GM12873 (cell line): ENCODE measurements at regions not wholly inside any gene's neighbourhood (a gene's known extent, or its start where the extent isn't known, plus 50 kb on each side); places are given as distances from the start of the nearest gene placed in this dataset.

Source experiments
- TF ChIP-seq, protein P1 (sequence below): IDR thresholded peaks from 2 replicates; pipeline ENCODE4 v1.5.1; 2012; ENCODE audit warnings: low read depth, mild to moderate bottlenecking, moderate library complexity, low read length, control low read depth; ENCODE audit not compliant: insufficient read depth; ENCODE audit errors: missing control alignments

DNA sequence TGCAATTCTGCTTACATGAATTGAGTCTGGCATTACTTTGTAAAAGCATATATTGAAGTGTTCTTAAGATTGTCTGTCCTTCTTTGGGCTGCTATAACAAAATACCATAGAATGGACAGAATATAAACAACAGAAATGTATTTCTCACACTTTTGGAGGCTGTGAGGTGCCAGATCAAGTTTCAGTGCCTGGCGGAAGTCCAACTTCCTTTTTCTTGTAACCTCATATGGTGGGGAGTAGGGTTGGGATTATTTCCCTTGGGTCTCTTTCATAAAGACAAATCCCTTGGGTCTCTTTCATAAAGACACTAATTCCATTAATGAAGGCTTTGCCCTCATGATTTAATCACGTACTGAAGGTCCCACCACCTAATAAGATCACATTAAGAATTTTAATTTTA, 199.3 kb upstream of the GRID2 start:
- TF ChIP-seq, protein P1, sequence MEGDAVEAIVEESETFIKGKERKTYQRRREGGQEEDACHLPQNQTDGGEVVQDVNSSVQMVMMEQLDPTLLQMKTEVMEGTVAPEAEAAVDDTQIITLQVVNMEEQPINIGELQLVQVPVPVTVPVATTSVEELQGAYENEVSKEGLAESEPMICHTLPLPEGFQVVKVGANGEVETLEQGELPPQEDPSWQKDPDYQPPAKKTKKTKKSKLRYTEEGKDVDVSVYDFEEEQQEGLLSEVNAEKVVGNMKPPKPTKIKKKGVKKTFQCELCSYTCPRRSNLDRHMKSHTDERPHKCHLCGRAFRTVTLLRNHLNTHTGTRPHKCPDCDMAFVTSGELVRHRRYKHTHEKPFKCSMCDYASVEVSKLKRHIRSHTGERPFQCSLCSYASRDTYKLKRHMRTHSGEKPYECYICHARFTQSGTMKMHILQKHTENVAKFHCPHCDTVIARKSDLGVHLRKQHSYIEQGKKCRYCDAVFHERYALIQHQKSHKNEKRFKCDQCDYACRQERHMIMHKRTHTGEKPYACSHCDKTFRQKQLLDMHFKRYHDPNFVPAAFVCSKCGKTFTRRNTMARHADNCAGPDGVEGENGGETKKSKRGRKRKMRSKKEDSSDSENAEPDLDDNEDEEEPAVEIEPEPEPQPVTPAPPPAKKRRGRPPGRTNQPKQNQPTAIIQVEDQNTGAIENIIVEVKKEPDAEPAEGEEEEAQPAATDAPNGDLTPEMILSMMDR: no peak

DNA sequence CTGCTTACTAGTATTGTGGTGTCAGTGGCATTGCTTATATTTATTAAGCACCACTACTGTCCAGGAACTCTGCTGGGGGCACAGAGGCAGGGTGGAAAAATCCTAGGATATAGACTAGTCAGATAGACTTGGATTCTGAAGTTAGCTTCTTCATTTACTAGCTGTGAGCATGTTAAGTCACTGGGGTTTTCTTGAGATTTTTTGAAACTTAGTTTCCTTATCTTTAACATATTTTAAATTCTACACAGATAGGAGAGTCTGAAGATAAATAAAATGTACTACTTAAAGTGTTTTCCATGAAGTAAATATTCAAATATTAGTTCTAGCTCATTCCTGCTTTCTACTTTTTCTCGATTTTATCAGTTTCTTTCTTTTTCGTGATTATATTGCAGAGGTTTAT, 196.9 kb upstream of the GRID2 start:
- TF ChIP-seq, protein P1: no peak

DNA sequence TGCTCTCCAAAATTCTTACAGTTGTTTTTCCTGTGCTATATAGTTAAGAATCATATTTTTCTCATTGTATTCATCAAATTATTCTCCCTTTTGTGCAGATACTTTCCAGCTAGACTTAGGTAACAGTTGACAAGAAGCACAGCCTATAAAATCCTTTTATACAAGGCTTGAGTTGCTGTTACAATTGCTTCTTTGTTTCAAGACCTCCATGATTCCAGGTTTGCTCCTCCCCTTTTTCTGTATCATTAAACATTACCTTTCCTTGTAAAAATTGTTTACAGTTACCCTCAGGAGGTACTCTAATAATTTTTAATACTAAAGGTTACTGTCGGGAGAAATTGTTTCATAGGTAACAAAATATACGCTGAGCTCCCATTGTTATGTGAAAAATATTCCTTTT, 192.3 kb upstream of the GRID2 start:
- TF ChIP-seq, protein P1: no peak

DNA sequence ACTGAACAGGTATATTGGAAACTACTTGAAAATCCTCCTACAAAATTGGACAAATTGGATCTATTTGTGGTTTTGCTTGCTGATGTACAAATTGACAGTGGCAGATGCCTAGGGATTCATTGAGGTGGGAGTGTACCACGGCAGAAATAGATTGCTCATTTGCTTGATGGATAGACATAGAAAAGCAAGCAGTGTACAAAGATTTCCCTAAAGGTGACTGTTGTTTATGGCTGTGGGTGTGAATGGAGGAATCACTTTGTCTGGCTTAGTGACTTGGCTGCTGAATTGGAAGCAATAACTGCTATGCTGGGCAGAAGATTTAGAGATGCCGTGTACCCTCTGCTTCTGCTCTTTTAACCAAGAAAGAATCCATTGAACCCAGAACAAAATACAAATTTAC, 191.0 kb upstream of the GRID2 start:
- TF ChIP-seq, protein P1: no peak

DNA sequence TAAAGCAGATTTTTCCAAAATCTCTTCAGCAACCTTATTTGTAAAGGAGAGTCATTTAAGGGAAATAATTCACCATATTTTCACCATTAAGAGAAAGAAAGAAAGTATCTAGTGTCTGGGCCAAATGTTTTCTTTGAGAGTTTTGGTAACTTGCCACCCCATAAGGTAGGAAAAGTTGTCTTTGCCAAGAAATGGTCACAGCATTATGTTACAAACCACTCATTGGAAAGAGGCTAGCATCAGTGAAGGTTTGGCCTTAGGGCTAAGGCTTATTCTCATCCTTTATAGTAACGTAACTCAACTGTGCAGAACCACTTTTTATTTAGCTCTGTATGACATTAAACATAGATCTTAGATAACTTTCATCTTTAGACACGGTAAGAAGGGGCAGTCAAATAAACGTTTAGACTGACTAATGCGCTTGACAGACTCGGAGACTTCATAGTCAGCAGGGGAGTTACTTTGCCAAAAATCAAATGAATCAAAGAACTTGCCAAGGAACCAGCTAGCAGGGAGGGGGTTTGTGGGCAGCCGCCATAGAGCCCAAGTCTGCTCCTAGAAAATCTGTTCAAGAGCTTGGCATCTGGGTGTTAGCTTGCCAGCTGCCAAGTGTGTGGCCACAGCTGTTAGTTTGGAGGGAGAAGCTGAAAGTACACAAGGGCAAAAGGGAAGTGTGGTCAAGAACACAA, 182.8 kb upstream of the GRID2 start:
- TF ChIP-seq, protein P1: no peak

DNA sequence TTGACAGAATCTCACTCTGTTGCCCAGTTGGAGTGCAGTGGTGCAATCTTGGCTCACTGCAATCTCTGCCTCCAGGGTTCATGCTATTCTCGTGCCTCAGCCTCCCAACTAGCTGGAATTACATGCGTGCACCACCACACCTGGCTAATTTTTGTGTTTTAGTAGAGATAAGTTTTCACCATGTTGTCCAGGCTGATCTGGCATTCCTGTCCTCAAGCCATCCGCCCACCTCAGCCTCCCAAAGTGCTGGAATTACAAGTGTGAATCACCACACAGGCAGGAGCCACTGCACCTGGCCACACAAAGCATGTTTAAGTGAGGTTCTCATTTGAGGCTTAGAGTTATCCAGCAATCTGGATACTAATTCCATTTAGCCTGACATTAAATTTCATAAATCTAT, 180.9 kb upstream of the GRID2 start:
- TF ChIP-seq, protein P1: no peak

DNA sequence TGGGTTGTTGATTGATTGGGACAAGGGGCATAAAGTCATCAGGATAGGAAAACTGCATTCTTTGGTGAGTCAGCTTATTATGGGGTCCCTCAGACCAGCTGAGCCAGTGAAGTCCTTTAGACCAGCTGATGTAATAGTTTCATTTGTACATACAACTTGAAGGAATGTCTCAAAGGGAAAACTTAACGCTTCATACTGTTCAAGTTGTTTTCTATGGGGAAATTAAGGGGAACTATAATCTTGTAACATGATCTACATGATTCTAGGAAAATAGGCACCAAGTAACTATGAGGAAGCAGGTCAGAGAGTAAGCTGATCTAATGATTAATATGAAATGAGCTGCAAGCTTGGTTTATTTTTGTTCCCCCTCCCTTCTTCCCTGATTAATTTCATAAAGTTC, 175.1 kb upstream of the GRID2 start:
- TF ChIP-seq, protein P1: no peak
